HG03378 (cell line): ENCODE measurements at regions not wholly inside any gene's neighbourhood (a gene's known extent, or its start where the extent isn't known, plus 50 kb on each side); places are given as distances from the start of the nearest gene placed in this dataset.

Source experiments
- ATAC-seq: cut with Tn5 transposase; IDR thresholded peaks from one replicate; pipeline ENCODE4 v1.9.1; 2021; ENCODE audit warnings: mild to moderate bottlenecking, moderate library complexity; ENCODE audit not compliant: unreplicated experiment

- ATAC-seq, result no peak
These were observed 61.8 kb upstream of the GJB5 start for GRCh38 chr1:34693081-34693480.

- no peak for ATAC-seq
These were observed 60.5 kb upstream of the GJB5 start for GRCh38 chr1:34694383-34694782.

GRCh38 chr1:34695580-34695979 lies 59.3 kb upstream of the GJB5 start:
- no peak for ATAC-seq

GRCh38 chr1:34696230-34696629 lies 58.6 kb upstream of the GJB5 start:
- no peak for ATAC-seq

GRCh38 chr1:34696981-34697380 lies 57.9 kb upstream of the GJB5 start:
- no peak for ATAC-seq

- no peak for ATAC-seq
These were observed 57.0 kb upstream of the GJB5 start for GRCh38 chr1:34697818-34698217.

- no peak for ATAC-seq
These were observed 53.4 kb upstream of the GJB5 start for GRCh38 chr1:34701326-34702060.
